ENCODE measurements at regions not wholly inside any gene's neighbourhood (a gene's known extent, or its start where the extent isn't known, plus 50 kb on each side); places are given as distances from the start of the nearest gene placed in this dataset.

- Histone ChIP-seq H3K9me3 (ENCODE audit: control insufficient read depth in 1 of 2, insufficient read depth in 1 of 2, low read depth in 1 of 2, low read length in 2 of 2) (no peaks in the 10 kb centered on the region), H3K4me3 (replicated peaks in 1 of 2; ENCODE audit: low read depth in 1 of 2, low read length in 2 of 2) (no peak overlapping the region), H4K20me1 (ENCODE audit: insufficient read depth) (no peaks in the 10 kb centered on the region), H3K9ac (ENCODE audit: low read length) (no peak overlapping the region), H3K27ac (ENCODE audit: low read depth, low read length) (no peak overlapping the region), H2AFZ (ENCODE audit: low read depth, low read length, poor library complexity, severe bottlenecking) (no peak overlapping the region), H3K36me3 (ENCODE audit: control insufficient read depth in 1 of 2, insufficient read depth in 2 of 2, low read length in 2 of 2) (no peaks in the 10 kb centered on the region), H3K9me2 (ENCODE audit: insufficient read depth) (no peaks in the 10 kb centered on the region), H3K79me2 (ENCODE audit: insufficient read depth, low read length) (no peaks in the 10 kb centered on the region), H3K4me2 (ENCODE audit: low read length) (no peak overlapping the region), H3K27me3 (ENCODE audit: insufficient read depth, low read length) (no peaks in the 10 kb centered on the region), H3K4me1 (ENCODE audit: control insufficient read depth in 1 of 2, insufficient read depth in 2 of 2, low read length in 2 of 2) (peaks cover 8 to 13% of the 10 kb centered on the region in 2 experiments)
- CTCF ChIA-PET: no interaction called here
- no peak for DNase-seq (ENCODE audit: low read depth, low spot score)
- intact Hi-C loops (cut with micrococcal nuclease): no loop called here
- TF ChIP-seq POLR2A (IDR thresholded peaks at IDR 0.05; ENCODE audit: borderline replicate concordance, extremely low read depth, insufficient read depth, insufficient read length): no peak
- no peak for TF ChIP-seq EGR1 (IDR thresholded peaks at IDR 0.05; ENCODE audit: low read depth)
- no peak for TF ChIP-seq SRF (IDR thresholded peaks at IDR 0.05; ENCODE audit: low read depth)
- no peak for TF ChIP-seq EZH2phosphoT487 (IDR thresholded peaks at IDR 0.05; ENCODE audit: borderline replicate concordance)
- TF ChIP-seq CTCF (IDR thresholded peaks at IDR 0.05 in 2 of 3, conservative IDR thresholded peaks at IDR 0.05 in 1 of 3; ENCODE audit: borderline replicate concordance in 1 of 3, insufficient read depth in 1 of 3, low read depth in 2 of 3, low read length in 2 of 3): no peak
- TF ChIP-seq POLR2AphosphoS5 (IDR thresholded peaks at IDR 0.05; ENCODE audit: low read depth, low read length): no peak
- TF ChIP-seq JUND (IDR thresholded peaks at IDR 0.05): no peak
- TF ChIP-seq SP1 (IDR thresholded peaks at IDR 0.05; ENCODE audit: low read depth): no peak
- no peak for TF ChIP-seq SIN3A (IDR thresholded peaks at IDR 0.05; ENCODE audit: low read depth)
- TF ChIP-seq EZH2 (IDR thresholded peaks at IDR 0.05): no peak
- no peak for TF ChIP-seq TCF7L2 (IDR thresholded peaks at IDR 0.05; ENCODE audit: borderline replicate concordance, extremely low read depth, insufficient read depth, insufficient read length)
- no peak for TF ChIP-seq ATF3 (IDR thresholded peaks at IDR 0.05)
- no peak for TF ChIP-seq CEBPB (IDR thresholded peaks at IDR 0.05; ENCODE audit: low read depth)
- no peak for TF ChIP-seq YY1 (IDR thresholded peaks at IDR 0.05; ENCODE audit: extremely low read depth, insufficient replicate concordance, low read depth, low read length)
- TF ChIP-seq ZFX (IDR thresholded peaks at IDR 0.05): no peak
- no peak for TF ChIP-seq CBX3 (IDR thresholded peaks at IDR 0.05; ENCODE audit: low read depth)
- ATAC-seq: no peak
- no TSS peak for BruUV-seq (replicated peaks)
- RAD21 ChIA-PET (ENCODE audit: low non-redundant PET in 1 of 2, low total read pairs in 2 of 2, uncharacterized antibody in 2 of 2, unreplicated experiment in 2 of 2): no interaction called here
- POLR2A ChIA-PET: interaction anchor here (0.7 kb wide), 1 partner anchor 1105 kb away, joined by 3 read pairs; no protein-coding TSS in a partner anchor
Observed at GRCh38 chr4:38306482-38307071, 346.4 kb downstream of the PTTG2 start.
